NOMO-1 treated with DMSO at 0.1 percent for 48 hours (cell line): ENCODE measurements at regions not wholly inside any gene's neighbourhood (a gene's known extent, or its start where the extent isn't known, plus 50 kb on each side); places are given as distances from the start of the nearest gene placed in this dataset.
"Not testable (repeated sequence)": the region's sequence is repeated elsewhere in the genome, so short reads cannot be mapped to it uniquely, and the experiment has no call there.

Experiments used
- DNase-seq: peaks from one replicate; lab custom pipeline; 2025; ENCODE audit not compliant: unreplicated experiment; lab: John Stamatoyannopoulos, UW

DNA sequence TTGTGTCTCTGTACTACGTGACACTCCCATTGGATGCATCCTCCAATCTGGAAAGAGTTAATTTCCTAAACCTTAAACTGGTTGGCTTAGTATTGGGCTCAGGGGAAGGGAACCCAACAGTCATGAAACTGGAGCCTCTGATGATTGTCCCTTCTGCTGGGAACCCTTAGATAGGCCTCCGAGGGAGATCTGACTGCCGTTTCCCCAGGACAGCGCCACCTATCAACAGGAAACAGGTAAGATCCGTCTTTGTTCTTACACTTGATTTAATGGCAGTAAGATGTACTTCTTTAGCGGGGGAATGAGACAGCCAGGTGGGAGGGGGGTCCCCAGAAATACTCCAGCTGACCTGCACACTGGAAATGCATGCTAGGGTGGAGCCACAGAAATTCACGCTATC, 1749.6 kb downstream of the SI start:
- DNase-seq: no peak

DNA sequence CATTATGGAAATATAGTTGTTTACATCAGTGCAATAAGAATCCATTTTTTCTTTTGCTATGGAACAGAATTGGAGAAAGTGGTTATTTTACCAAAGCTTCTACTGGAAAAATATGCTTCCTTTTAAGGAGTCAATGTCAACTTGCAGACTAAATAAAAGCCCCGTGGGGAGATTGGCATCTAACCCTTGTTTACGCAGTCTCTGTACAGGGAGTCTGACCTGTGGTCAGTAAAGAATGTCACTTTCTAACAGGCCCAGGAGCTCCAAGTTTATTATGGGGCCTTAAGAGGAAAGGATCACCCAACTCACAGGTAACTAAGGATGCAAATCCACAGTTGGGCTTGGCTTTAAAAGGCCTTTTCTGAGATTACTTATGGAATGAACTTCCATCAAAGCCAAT, 1751.2 kb downstream of the SI start:
- no peak for DNase-seq

DNA sequence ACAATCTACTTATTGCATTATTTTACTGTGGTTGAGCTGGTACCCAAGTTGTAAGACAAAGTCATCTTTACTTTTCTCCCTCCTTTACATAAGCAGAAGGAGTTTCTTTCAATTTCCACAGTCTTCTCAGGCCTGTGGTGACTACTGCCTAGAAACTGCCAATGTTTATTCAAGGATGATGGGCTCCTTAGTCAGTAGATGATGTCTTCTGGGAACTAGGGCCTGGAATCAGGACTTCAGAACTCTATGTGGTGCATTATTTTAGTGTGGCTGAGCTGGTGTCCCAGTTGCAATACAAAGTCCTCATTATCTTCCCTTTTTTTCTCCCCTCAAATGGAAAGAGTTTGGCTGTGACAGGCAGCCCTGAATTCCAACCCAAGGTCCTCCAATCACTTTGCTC, 1762.5 kb downstream of the SI start:
- no peak for DNase-seq

DNA sequence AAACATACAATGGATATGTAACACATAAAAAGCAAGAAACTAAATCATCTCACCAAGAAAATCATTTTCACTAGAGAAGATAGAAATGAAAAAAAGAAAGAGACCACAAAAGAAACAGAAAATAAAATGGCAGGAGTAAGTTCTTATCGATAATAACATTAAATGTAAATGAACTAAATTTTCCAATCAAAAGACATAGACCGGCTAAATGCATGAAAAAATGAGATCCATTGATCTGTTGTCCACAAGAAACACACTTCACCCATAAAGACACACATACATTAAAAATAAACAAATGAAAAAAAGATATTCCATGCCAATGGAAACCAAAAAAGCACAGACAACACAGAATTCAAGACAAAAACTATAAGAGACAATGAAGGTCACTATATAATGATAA, 1771.9 kb downstream of the SI start:
- DNase-seq: no peak

GRCh38 chr3:163273694-163274093, 1777.1 kb downstream of the OTOL1 start:
- DNase-seq: no peak

DNA sequence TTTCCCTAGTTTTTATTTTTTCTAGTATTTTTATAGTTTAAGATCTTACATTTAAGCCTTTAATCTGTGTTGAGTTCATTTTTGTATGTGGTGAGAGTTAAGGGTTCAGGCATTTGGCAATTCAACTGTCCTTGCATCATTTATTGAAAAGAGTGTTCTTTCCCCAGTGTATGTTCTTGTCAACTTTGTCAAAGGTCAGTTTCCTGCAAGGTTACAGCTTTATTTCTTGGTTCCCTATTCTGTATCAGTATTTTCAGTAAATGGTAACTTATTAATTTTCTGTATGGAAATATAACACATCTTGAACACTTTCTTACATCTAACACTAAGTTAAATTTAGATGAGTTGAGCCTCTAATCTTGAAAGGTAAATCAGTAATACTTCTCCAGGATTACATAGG, 1770.1 kb downstream of the OTOL1 start:
- DNase-seq: no peak

- DNase-seq: no peak
Measured at GRCh38 chr3:163261618-163262017, 1765.0 kb downstream of the OTOL1 start.

- DNase-seq: no peak
Measured at GRCh38 chr3:163261056-163261455, 1764.4 kb downstream of the OTOL1 start.

- DNase-seq: no peak
Measured at GRCh38 chr3:163218336-163218735, 1721.7 kb downstream of the OTOL1 start.

DNA sequence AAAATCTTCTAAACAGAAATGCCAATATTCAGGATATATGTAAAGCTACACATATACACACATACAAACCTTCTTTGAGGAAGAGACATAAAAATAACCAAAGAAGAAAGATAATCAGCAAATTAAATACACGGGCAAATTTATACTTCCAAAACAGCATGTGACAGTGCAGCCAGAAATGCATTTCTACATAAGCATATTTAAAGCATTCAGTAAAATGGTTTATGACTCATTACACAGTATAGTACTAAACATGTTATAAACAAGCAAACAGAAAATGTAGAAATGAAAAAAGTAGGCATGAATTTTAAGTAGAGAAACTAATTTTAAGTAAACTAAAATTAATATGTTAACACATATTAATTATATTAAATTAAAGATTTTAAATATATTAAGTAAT, 1717.2 kb downstream of the OTOL1 start:
- DNase-seq: no peak

- DNase-seq: no peak
Measured at GRCh38 chr3:163196815-163197374, 1700.3 kb downstream of the OTOL1 start.

GRCh38 chr3:163196245-163196644, 1699.6 kb downstream of the OTOL1 start:
- no peak for DNase-seq

DNA sequence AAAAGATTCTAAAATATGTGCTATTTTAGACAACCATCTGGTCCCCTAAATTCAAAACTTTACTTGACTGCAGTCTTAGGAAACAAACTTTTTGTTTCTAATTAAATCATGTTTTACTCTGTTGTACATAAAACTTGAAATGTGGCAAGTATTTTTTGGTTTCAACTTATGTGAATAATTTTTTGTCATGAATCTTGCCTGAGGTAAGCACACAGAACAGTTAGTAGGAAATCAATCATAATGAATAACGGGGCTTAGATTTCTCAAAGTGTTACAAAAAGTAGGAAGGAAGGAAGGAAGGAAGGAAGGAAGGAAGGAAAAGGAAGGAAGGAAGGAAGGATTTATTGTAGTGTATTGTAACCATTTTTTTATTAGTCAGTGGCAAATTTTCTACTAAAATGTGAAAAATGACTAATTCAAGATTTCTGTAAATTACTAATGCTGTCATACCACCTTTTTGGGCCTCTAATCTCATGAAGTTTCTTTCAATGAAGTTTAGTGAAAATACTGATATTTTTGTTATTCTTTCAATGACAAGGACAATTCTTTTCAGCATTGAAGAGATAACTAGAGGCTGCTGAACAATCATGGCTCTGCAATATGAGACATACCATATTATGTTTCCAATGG, 1689.2 kb downstream of the OTOL1 start:
- no peak for DNase-seq

DNA sequence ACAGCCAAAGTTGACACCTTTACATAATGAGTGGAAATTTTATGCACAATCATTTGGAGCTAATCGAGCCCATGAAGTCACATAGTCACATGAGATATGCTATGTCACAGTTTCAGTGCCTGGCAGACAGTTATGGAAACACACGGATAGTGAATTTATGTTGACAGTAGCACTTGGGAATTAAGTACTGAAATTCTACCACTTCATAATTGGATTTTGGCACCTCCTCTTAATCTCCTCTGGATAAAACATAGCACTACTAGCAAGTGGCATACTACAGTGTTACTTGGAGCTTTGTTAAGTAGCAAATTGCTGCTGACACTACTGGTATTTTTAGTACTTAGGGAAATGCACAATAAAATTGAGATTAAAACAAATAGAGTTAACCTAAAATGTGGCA, 1679.4 kb downstream of the OTOL1 start:
- DNase-seq: no peak

GRCh38 chr3:163172513-163172912, 1675.9 kb downstream of the OTOL1 start:
- not testable (repeated sequence) for DNase-seq

- DNase-seq: no peak
Measured at GRCh38 chr3:163166197-163166596, 1669.6 kb downstream of the OTOL1 start.

GRCh38 chr3:163159306-163159705, 1662.7 kb downstream of the OTOL1 start:
- DNase-seq: no peak

DNA sequence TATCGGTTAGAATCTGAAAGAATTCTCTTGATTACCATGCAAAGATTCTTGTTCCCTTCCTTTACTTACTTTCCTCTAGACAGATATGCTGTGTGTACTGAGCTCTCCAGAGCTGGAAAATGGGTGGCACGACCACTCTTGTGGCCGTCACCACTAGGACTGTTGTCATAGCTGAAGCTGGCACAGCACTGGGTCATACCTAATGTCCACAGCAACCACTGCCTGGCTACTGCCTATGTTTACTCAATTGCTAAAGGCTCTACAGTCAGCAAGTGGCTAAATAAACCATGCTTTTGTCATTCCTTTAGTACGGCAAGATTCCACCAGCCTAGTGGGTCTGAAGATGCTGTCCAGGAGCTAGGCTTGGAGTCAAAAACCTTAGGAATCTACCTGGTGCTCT, 1643.0 kb downstream of the OTOL1 start:
- DNase-seq: no peak

- DNase-seq: no peak
Measured at GRCh38 chr3:163138258-163138657, 1641.7 kb downstream of the OTOL1 start.

- DNase-seq: no peak
Measured at GRCh38 chr3:163132111-163132510, 1635.5 kb downstream of the OTOL1 start.

DNA sequence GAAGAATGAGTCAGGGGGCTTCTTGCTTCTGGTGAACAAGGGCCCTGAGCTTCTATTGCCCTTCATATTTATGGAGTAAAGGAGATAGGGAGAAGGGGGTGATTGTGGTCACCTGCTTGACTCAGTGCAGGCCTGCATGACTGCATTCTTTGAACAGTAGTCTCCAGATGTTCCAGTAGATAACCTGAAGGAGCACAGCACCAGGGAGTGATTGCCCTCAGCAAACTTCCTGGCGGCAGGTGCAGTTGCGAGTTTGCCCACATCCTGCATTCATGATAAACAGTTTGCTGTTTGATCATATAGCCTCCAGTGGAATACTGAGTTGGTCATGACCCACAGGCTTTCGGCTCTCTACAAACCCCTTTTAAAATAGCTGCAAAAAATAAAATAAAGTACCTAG, 1632.7 kb downstream of the OTOL1 start:
- DNase-seq: no peak

- no peak for DNase-seq
Measured at GRCh38 chr3:163126115-163126514, 1629.5 kb downstream of the OTOL1 start.
